K562 (cell line): ENCODE measurements at regions not wholly inside any gene's neighbourhood (a gene's known extent, or its start where the extent isn't known, plus 50 kb on each side); places are given as distances from the start of the nearest gene placed in this dataset.

Source experiments
- POLR2AphosphoS5 ChIP-seq: IDR thresholded peaks from 2 replicates; pipeline ENCODE4 v1.6.1; 2011; ENCODE audit warnings: mild to moderate bottlenecking, low read depth, low read length, moderate library complexity; ENCODE audit not compliant: control insufficient read depth, insufficient read depth
- RBM14 ChIP-seq: fragments of 200-400 bp; formaldehyde crosslinking; IDR thresholded peaks from 2 replicates; pipeline ENCODE4 v1.6.1; 2018; ENCODE audit warnings: low read depth, mild to moderate bottlenecking, low read length, moderate library complexity, borderline replicate concordance; ENCODE audit not compliant: insufficient read depth
- ZNF274 ChIP-seq: IDR thresholded peaks from 2 replicates; pipeline ENCODE4 v1.6.1; 2011; ENCODE audit warnings: low read depth, mild to moderate bottlenecking, low read length, moderate library complexity, borderline replicate concordance
- TF ChIP-seq, protein P1 (sequence below), 3 experiments: IDR thresholded peaks in 2 of 3; conservative IDR thresholded peaks in 1 of 3; 2 replicates each; pipeline ENCODE4 v1.5.1; 2011 to 2012; ENCODE audit warnings: low read length in 3 of 3, mild to moderate bottlenecking in 3 of 3, control low read depth in 2 of 3, improper control_type of control experiment in 1 of 3, inconsistent platforms in 1 of 3, low read depth in 1 of 3, mixed read lengths in 1 of 3, moderate library complexity in 1 of 3; ENCODE audit not compliant: insufficient read depth in 2 of 3

DNA sequence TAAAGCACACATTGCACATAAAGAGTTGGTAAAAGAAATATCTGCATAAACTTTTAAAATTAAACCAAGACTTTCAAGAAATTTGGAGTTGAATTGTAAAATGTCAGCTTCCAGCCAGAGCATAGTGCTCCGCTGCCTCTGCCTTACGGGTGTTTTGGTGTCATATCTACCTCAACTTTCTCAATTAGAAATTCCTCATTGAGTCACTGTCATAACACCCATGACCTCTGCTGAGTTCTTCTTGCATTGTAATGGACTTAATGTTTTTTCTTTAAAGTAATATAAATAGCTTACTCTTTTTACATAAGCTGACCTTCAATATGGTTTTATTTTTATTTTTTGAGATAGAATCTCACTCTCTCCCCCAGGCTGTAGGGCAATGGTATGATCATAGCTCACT is 551.0 kb upstream of the NBEA start:
- TF ChIP-seq RBM14 (no peak), POLR2AphosphoS5 (no peak), ZNF274 (no peak)
- TF ChIP-seq, protein P1, sequence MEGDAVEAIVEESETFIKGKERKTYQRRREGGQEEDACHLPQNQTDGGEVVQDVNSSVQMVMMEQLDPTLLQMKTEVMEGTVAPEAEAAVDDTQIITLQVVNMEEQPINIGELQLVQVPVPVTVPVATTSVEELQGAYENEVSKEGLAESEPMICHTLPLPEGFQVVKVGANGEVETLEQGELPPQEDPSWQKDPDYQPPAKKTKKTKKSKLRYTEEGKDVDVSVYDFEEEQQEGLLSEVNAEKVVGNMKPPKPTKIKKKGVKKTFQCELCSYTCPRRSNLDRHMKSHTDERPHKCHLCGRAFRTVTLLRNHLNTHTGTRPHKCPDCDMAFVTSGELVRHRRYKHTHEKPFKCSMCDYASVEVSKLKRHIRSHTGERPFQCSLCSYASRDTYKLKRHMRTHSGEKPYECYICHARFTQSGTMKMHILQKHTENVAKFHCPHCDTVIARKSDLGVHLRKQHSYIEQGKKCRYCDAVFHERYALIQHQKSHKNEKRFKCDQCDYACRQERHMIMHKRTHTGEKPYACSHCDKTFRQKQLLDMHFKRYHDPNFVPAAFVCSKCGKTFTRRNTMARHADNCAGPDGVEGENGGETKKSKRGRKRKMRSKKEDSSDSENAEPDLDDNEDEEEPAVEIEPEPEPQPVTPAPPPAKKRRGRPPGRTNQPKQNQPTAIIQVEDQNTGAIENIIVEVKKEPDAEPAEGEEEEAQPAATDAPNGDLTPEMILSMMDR (IDR thresholded peaks at IDR 0.05 in 2 of 3, conservative IDR thresholded peaks at IDR 0.05 in 1 of 3; ENCODE audit: insufficient read depth in 2 of 3, low read depth in 1 of 3, low read length in 3 of 3) = no peak
